ENCODE measurements at regions not wholly inside any gene's neighbourhood (a gene's known extent, or its start where the extent isn't known, plus 50 kb on each side); places are given as distances from the start of the nearest gene placed in this dataset.

GRCh38 chr16:17606460-17606859 is 135.7 kb upstream of the XYLT1 start:
- DNase-seq, result no peak

GRCh38 chr16:17605784-17606183 is 135.0 kb upstream of the XYLT1 start:
- no peak for DNase-seq

- DNase-seq, result no peak
These were observed 132.9 kb upstream of the XYLT1 start for GRCh38 chr16:17603626-17604025.

GRCh38 chr16:17602678-17603077 is 131.9 kb upstream of the XYLT1 start:
- no peak for DNase-seq

GRCh38 chr16:17598968-17599367 is 128.2 kb upstream of the XYLT1 start:
- DNase-seq, result no peak

- no peak for DNase-seq
These were observed 121.1 kb upstream of the XYLT1 start for GRCh38 chr16:17591655-17592405.

GRCh38 chr16:17590711-17591654 is 120.2 kb upstream of the XYLT1 start:
- DNase-seq, result no peak

GRCh38 chr16:17589898-17590297 is 119.1 kb upstream of the XYLT1 start:
- no peak for DNase-seq

- DNase-seq, result no peak
These were observed 114.8 kb upstream of the XYLT1 start for GRCh38 chr16:17585449-17586074.

GRCh38 chr16:17578981-17579874 is 108.5 kb upstream of the XYLT1 start:
- DNase-seq, result peak in 35 of 56 donors; percentile 1 to 62 (median 5)

- DNase-seq, result no peak
These were observed 103.5 kb upstream of the XYLT1 start for GRCh38 chr16:17574256-17574655.

- no peak for DNase-seq
These were observed 101.4 kb upstream of the XYLT1 start for GRCh38 chr16:17572145-17572544.

GRCh38 chr16:17571499-17572093 is 100.8 kb upstream of the XYLT1 start:
- no peak for DNase-seq

- no peak for DNase-seq
These were observed 97.5 kb upstream of the XYLT1 start for GRCh38 chr16:17568239-17568638.

GRCh38 chr16:17567455-17567854 is 96.7 kb upstream of the XYLT1 start:
- DNase-seq, result no peak

GRCh38 chr16:17566656-17567450 is 96.1 kb upstream of the XYLT1 start:
- no peak for DNase-seq

GRCh38 chr16:17566075-17566474 is 95.3 kb upstream of the XYLT1 start:
- no peak for DNase-seq

GRCh38 chr16:17565605-17566004 is 94.8 kb upstream of the XYLT1 start:
- no peak for DNase-seq

GRCh38 chr16:17564856-17565255 is 94.1 kb upstream of the XYLT1 start:
- no peak for DNase-seq
